ENCODE measurements at regions not wholly inside any gene's neighbourhood (a gene's known extent, or its start where the extent isn't known, plus 50 kb on each side); places are given as distances from the start of the nearest gene placed in this dataset.

DNA sequence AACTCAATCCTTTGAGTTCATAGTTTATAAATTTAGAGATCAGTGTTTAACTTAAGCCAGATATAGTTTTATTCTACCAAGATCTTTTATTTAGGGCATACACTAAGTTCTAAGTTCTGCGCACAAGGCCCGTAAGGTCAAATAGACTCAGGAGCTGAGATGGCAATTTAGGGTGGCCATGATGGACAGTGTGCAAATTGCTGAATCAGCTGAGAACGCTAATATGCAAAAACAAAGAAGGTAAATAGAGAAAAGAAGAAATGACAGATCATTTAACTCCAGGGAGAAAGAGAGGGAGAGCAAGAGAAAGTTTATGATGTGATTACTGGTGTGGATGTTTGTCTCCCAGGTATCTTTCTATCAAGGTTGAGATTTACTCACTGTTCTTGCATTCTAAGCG is 678.5 kb downstream of the OTOL1 start:
- TF ChIP-seq, protein P1, sequence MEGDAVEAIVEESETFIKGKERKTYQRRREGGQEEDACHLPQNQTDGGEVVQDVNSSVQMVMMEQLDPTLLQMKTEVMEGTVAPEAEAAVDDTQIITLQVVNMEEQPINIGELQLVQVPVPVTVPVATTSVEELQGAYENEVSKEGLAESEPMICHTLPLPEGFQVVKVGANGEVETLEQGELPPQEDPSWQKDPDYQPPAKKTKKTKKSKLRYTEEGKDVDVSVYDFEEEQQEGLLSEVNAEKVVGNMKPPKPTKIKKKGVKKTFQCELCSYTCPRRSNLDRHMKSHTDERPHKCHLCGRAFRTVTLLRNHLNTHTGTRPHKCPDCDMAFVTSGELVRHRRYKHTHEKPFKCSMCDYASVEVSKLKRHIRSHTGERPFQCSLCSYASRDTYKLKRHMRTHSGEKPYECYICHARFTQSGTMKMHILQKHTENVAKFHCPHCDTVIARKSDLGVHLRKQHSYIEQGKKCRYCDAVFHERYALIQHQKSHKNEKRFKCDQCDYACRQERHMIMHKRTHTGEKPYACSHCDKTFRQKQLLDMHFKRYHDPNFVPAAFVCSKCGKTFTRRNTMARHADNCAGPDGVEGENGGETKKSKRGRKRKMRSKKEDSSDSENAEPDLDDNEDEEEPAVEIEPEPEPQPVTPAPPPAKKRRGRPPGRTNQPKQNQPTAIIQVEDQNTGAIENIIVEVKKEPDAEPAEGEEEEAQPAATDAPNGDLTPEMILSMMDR (IDR thresholded peaks at IDR 0.05), result no peak
- TF ChIP-seq EZH2 (IDR thresholded peaks at IDR 0.05) (no peak), EZH2phosphoT487 (IDR thresholded peaks at IDR 0.05) (no peak)
